ENCODE measurements at regions not wholly inside any gene's neighbourhood (a gene's known extent, or its start where the extent isn't known, plus 50 kb on each side); places are given as distances from the start of the nearest gene placed in this dataset.

DNA sequence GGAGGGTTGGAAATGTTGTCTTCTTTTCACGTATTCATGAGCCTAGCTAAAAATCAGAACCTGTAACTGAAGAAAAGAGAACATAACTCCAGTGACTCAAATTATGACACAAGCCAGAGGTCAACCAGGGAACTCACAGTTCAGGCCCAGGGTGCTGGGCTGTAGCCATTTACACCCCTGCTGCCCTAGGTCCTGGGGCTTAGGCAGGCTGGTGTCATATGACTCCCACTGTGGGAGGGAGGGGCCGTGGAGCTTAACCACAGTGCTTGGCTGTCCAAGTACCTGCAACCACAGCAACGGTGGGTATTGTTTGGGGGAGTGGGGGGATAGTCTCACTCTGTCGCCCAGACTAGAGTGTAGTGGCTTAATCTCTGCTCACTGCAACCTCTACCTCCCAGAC is 71.1 kb upstream of the AMZ2 start:
- Histone ChIP-seq H3K4me3 (no peak overlapping the region), H3K27ac (no peak overlapping the region), H3K9me3 (no peaks in the 10 kb centered on the region), H3K4me1 (no peaks in the 10 kb centered on the region), H3K4me2 (no peak overlapping the region)
- TF ChIP-seq CHD4 (IDR thresholded peaks at IDR 0.05; ENCODE audit: borderline replicate concordance) = no peak
- TF ChIP-seq HOXB5 (CRISPR knock-in tag; IDR thresholded peaks at IDR 0.05) = no peak
- no peak for TF ChIP-seq ESRRA (IDR thresholded peaks at IDR 0.05; ENCODE audit: borderline replicate concordance, low read length)
- TF ChIP-seq, protein P1, sequence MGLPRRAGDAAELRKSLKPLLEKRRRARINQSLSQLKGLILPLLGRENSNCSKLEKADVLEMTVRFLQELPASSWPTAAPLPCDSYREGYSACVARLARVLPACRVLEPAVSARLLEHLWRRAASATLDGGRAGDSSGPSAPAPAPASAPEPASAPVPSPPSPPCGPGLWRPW (IDR thresholded peaks at IDR 0.05) = no peak
- no peak for TF ChIP-seq CEBPB (IDR thresholded peaks at IDR 0.05)
- TF ChIP-seq HOXA7 (CRISPR knock-in tag; IDR thresholded peaks at IDR 0.05) = no peak
- no peak for TF ChIP-seq POLR2A (IDR thresholded peaks at IDR 0.05; ENCODE audit: low read length)
- no peak for TF ChIP-seq HOXB13 (CRISPR knock-in tag; IDR thresholded peaks at IDR 0.05; ENCODE audit: low read depth)
- no peak for TF ChIP-seq GATA3 (IDR thresholded peaks at IDR 0.05; ENCODE audit: borderline replicate concordance)
- TF ChIP-seq ZC3H11A (IDR thresholded peaks at IDR 0.05) = no peak
- TF ChIP-seq EP300 (IDR thresholded peaks at IDR 0.05) = no peak
- TF ChIP-seq CBX2 (IDR thresholded peaks at IDR 0.05; ENCODE audit: borderline replicate concordance, low read depth) = no peak
- no peak for TF ChIP-seq EHF (CRISPR knock-in tag; IDR thresholded peaks at IDR 0.05)
- TF ChIP-seq, protein P2, sequence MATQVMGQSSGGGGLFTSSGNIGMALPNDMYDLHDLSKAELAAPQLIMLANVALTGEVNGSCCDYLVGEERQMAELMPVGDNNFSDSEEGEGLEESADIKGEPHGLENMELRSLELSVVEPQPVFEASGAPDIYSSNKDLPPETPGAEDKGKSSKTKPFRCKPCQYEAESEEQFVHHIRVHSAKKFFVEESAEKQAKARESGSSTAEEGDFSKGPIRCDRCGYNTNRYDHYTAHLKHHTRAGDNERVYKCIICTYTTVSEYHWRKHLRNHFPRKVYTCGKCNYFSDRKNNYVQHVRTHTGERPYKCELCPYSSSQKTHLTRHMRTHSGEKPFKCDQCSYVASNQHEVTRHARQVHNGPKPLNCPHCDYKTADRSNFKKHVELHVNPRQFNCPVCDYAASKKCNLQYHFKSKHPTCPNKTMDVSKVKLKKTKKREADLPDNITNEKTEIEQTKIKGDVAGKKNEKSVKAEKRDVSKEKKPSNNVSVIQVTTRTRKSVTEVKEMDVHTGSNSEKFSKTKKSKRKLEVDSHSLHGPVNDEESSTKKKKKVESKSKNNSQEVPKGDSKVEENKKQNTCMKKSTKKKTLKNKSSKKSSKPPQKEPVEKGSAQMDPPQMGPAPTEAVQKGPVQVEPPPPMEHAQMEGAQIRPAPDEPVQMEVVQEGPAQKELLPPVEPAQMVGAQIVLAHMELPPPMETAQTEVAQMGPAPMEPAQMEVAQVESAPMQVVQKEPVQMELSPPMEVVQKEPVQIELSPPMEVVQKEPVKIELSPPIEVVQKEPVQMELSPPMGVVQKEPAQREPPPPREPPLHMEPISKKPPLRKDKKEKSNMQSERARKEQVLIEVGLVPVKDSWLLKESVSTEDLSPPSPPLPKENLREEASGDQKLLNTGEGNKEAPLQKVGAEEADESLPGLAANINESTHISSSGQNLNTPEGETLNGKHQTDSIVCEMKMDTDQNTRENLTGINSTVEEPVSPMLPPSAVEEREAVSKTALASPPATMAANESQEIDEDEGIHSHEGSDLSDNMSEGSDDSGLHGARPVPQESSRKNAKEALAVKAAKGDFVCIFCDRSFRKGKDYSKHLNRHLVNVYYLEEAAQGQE (IDR thresholded peaks at IDR 0.05) = no peak
- TF ChIP-seq KDM1A (IDR thresholded peaks at IDR 0.05; ENCODE audit: low read depth) = no peak
- no peak for TF ChIP-seq MAFK (IDR thresholded peaks at IDR 0.05; ENCODE audit: partially characterized antibody)
- TF ChIP-seq HEYL (CRISPR knock-in tag; IDR thresholded peaks at IDR 0.05) = no peak
- CTCF ChIA-PET = interaction anchor here (0.7 to 3.4 kb wide), 9 partner anchors 10 to 583 kb away, joined by 3 to 13 read pairs (median 5); no protein-coding TSS in a partner anchor
- WGBS (ENCODE audit: missing lambda C conversion rate) = 52% methylated on average over 4 of the region's 4 CpGs
- POLR2A ChIA-PET = no interaction called here
- FAIRE-seq (no peak), DNase-seq (ENCODE audit: low read depth in 1 of 2, low spot score in 1 of 2) (no peak), ATAC-seq (no peak)

DNA sequence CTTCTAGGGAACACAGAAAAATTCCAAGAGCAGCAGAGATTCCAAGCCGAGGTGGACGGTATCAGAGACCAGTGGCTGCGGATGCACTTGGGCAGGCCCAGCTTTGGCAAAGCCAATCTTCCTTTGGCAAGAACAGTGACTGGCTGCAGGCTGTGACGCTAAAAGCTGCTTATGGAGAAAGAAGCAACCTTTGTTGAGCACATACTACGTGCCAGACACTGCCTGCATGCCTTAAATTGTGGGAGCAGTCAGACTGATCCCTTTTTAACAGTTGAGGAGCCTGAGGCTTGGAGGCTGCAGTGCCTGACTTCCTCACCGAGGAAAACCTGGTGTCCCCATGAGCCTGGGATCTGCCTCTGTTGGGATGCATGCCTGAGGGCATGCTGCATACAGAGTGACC is 69.0 kb upstream of the AMZ2 start:
- ChIA-PET CTCF (interaction anchor here (3.4 kb wide), 1 partner anchor 22 kb away, joined by 13 read pairs; no protein-coding TSS in a partner anchor), POLR2A (no interaction called here)
- Histone ChIP-seq H3K9me3 (no peaks in the 10 kb centered on the region), H3K4me1 (no peaks in the 10 kb centered on the region), H3K4me2 (no peak overlapping the region), H3K27ac (no peak overlapping the region), H3K4me3 (no peak overlapping the region)
- WGBS (ENCODE audit: missing lambda C conversion rate) = 77% methylated on average over 6 of the region's 6 CpGs
- no peak for TF ChIP-seq NR3C1 (IDR thresholded peaks at IDR 0.05)
- no peak for TF ChIP-seq RARB (CRISPR knock-in tag; IDR thresholded peaks at IDR 0.05)
- no peak for TF ChIP-seq ZSCAN20 (CRISPR knock-in tag; IDR thresholded peaks at IDR 0.05)
- no peak for TF ChIP-seq CBX2 (IDR thresholded peaks at IDR 0.05; ENCODE audit: borderline replicate concordance, low read depth)
- TF ChIP-seq CEBPB (IDR thresholded peaks at IDR 0.05) = no peak
- TF ChIP-seq FOSL2 (IDR thresholded peaks at IDR 0.05) = no peak
- TF ChIP-seq FOSL2 (CRISPR knock-in tag; IDR thresholded peaks at IDR 0.05) = no peak
- no peak for TF ChIP-seq ZFP36 (IDR thresholded peaks at IDR 0.05; ENCODE audit: borderline replicate concordance, partially characterized antibody)
- TF ChIP-seq MAFK (IDR thresholded peaks at IDR 0.05; ENCODE audit: partially characterized antibody) = no peak
- no peak for TF ChIP-seq PHF8 (IDR thresholded peaks at IDR 0.05; ENCODE audit: borderline replicate concordance, low read depth)
- no peak for TF ChIP-seq TP53 (CRISPR knock-in tag; IDR thresholded peaks at IDR 0.05)
- no peak for TF ChIP-seq ELK1 (IDR thresholded peaks at IDR 0.05; ENCODE audit: low read depth, low read length)
- no peak for TF ChIP-seq CHD2 (IDR thresholded peaks at IDR 0.05; ENCODE audit: low read length, partially characterized antibody)
- TF ChIP-seq RAD21 (conservative IDR thresholded peaks at IDR 0.05 in 1 of 2, IDR thresholded peaks at IDR 0.05 in 1 of 2) = no peak
- no peak for TF ChIP-seq JUN (IDR thresholded peaks at IDR 0.05)
- TF ChIP-seq EHF (CRISPR knock-in tag; IDR thresholded peaks at IDR 0.05) = no peak
- no peak for TF ChIP-seq ZNF302 (CRISPR knock-in tag; IDR thresholded peaks at IDR 0.05)
- TF ChIP-seq PBX3 (IDR thresholded peaks at IDR 0.05) = no peak
- no peak for TF ChIP-seq RNF2 (IDR thresholded peaks at IDR 0.05; ENCODE audit: borderline replicate concordance, low read depth)
- FAIRE-seq = no peak
- DNase-seq (ENCODE audit: low read depth in 1 of 2, low spot score in 1 of 2) = no peak
- 0 out of 6 replicates have a peak, but pooled peaks of 1 of the 2 experiments have one; percentile 16 for ATAC-seq
